ENCODE measurements at regions not wholly inside any gene's neighbourhood (a gene's known extent, or its start where the extent isn't known, plus 50 kb on each side); places are given as distances from the start of the nearest gene placed in this dataset.

- no peak overlapping the region for H3K4me3 ChIP-seq (ENCODE audit: low read length)
- no peaks in the 10 kb centered on the region for H3K9me3 ChIP-seq (replicated peaks; ENCODE audit: low read length)
- H3K4me1 ChIP-seq (ENCODE audit: control insufficient read depth, insufficient read depth, low read length) = peaks cover 10% of the 10 kb centered on the region
- no peaks in the 10 kb centered on the region for H3K27me3 ChIP-seq (ENCODE audit: control insufficient read depth, insufficient read depth, low read length)
- H3K9ac ChIP-seq (ENCODE audit: low read depth, low read length) = peak overlapping the region; percentile 33
- no peak overlapping the region for H3K4me2 ChIP-seq (ENCODE audit: low read length)
- H3K36me3 ChIP-seq (ENCODE audit: insufficient read depth, low read length) = no peaks in the 10 kb centered on the region
These were observed 192.8 kb upstream of the GAS1 start for GRCh38 chr9:87140142-87140541.

- Histone ChIP-seq H3K36me3 (ENCODE audit: insufficient read depth, low read length) (no peaks in the 10 kb centered on the region), H3K9ac (ENCODE audit: low read depth, low read length) (peak overlapping the region; percentile 33), H3K4me3 (ENCODE audit: low read length) (no peak overlapping the region), H3K4me1 (ENCODE audit: control insufficient read depth, insufficient read depth, low read length) (peaks cover 10% of the 10 kb centered on the region), H3K9me3 (replicated peaks; ENCODE audit: low read length) (no peaks in the 10 kb centered on the region), H3K4me2 (ENCODE audit: low read length) (peak overlapping the region; percentile 7), H3K27me3 (ENCODE audit: control insufficient read depth, insufficient read depth, low read length) (no peaks in the 10 kb centered on the region)
These were observed 193.4 kb upstream of the GAS1 start for GRCh38 chr9:87140605-87141109.

- no peak overlapping the region for H3K4me3 ChIP-seq (ENCODE audit: low read length)
- H3K4me2 ChIP-seq (ENCODE audit: low read length) = peak overlapping the region; percentile 7
- no peaks in the 10 kb centered on the region for H3K36me3 ChIP-seq (ENCODE audit: insufficient read depth, low read length)
- no peaks in the 10 kb centered on the region for H3K27me3 ChIP-seq (ENCODE audit: control insufficient read depth, insufficient read depth, low read length)
- H3K4me1 ChIP-seq (ENCODE audit: control insufficient read depth, insufficient read depth, low read length) = peaks cover 10% of the 10 kb centered on the region
- no peaks in the 10 kb centered on the region for H3K9me3 ChIP-seq (replicated peaks; ENCODE audit: low read length)
- peak overlapping the region; percentile 23 for H3K9ac ChIP-seq (ENCODE audit: low read depth, low read length)
These were observed 193.8 kb upstream of the GAS1 start for GRCh38 chr9:87141124-87141523.

- Histone ChIP-seq H3K4me2 (ENCODE audit: low read length) (no peak overlapping the region), H3K9ac (ENCODE audit: low read depth, low read length) (no peak overlapping the region), H3K27me3 (ENCODE audit: control insufficient read depth, insufficient read depth, low read length) (no peaks in the 10 kb centered on the region), H3K4me3 (ENCODE audit: low read length) (no peak overlapping the region), H3K9me3 (replicated peaks; ENCODE audit: low read length) (no peaks in the 10 kb centered on the region), H3K36me3 (ENCODE audit: insufficient read depth, low read length) (no peaks in the 10 kb centered on the region), H3K4me1 (ENCODE audit: control insufficient read depth, insufficient read depth, low read length) (peaks cover 16% of the 10 kb centered on the region)
These were observed 199.6 kb upstream of the GAS1 start for GRCh38 chr9:87146933-87147332.

GRCh38 chr9:87147839-87148238, 200.5 kb upstream of the GAS1 start:
- H3K9ac ChIP-seq (ENCODE audit: low read depth, low read length) = peak overlapping the region; percentile 86
- H3K9me3 ChIP-seq (replicated peaks; ENCODE audit: low read length) = no peaks in the 10 kb centered on the region
- H3K4me2 ChIP-seq (ENCODE audit: low read length) = peak overlapping the region; percentile 78
- no peaks in the 10 kb centered on the region for H3K27me3 ChIP-seq (ENCODE audit: control insufficient read depth, insufficient read depth, low read length)
- peak overlapping the region; percentile 59 for H3K4me3 ChIP-seq (ENCODE audit: low read length)
- peaks cover 16% of the 10 kb centered on the region for H3K4me1 ChIP-seq (ENCODE audit: control insufficient read depth, insufficient read depth, low read length)
- H3K36me3 ChIP-seq (ENCODE audit: insufficient read depth, low read length) = no peaks in the 10 kb centered on the region

- Histone ChIP-seq H3K4me3 (ENCODE audit: low read length) (peak overlapping the region; percentile 59), H3K9ac (ENCODE audit: low read depth, low read length) (peak overlapping the region; percentile 86)
These were observed 201.2 kb upstream of the GAS1 start for GRCh38 chr9:87148331-87149104.

GRCh38 chr9:87149799-87150198, 202.5 kb upstream of the GAS1 start:
- no peak overlapping the region for H3K4me3 ChIP-seq (ENCODE audit: low read length)
- no peaks in the 10 kb centered on the region for H3K9me3 ChIP-seq (replicated peaks; ENCODE audit: low read length)
- H3K9ac ChIP-seq (ENCODE audit: low read depth, low read length) = no peak overlapping the region
- no peak overlapping the region for H3K4me2 ChIP-seq (ENCODE audit: low read length)
- H3K27me3 ChIP-seq (ENCODE audit: control insufficient read depth, insufficient read depth, low read length) = no peaks in the 10 kb centered on the region
- H3K4me1 ChIP-seq (ENCODE audit: control insufficient read depth, insufficient read depth, low read length) = peaks cover 16% of the 10 kb centered on the region
- no peaks in the 10 kb centered on the region for H3K36me3 ChIP-seq (ENCODE audit: insufficient read depth, low read length)

More at GRCh38 chr9:87148331-87149104, 201.2 kb upstream of the GAS1 start:
- H3K27me3 ChIP-seq (ENCODE audit: control insufficient read depth, insufficient read depth, low read length) = no peaks in the 10 kb centered on the region
- peak overlapping the region; percentile 78 for H3K4me2 ChIP-seq (ENCODE audit: low read length)
- H3K36me3 ChIP-seq (ENCODE audit: insufficient read depth, low read length) = no peaks in the 10 kb centered on the region
- peaks cover 16% of the 10 kb centered on the region for H3K4me1 ChIP-seq (ENCODE audit: control insufficient read depth, insufficient read depth, low read length)
- H3K9me3 ChIP-seq (replicated peaks; ENCODE audit: low read length) = no peaks in the 10 kb centered on the region

- H3K9me3 ChIP-seq (replicated peaks; ENCODE audit: low read length) = no peaks in the 10 kb centered on the region
- no peaks in the 10 kb centered on the region for H3K36me3 ChIP-seq (ENCODE audit: insufficient read depth, low read length)
- no peak overlapping the region for H3K4me2 ChIP-seq (ENCODE audit: low read length)
- H3K4me1 ChIP-seq (ENCODE audit: control insufficient read depth, insufficient read depth, low read length) = peaks cover 21% of the 10 kb centered on the region
- H3K27me3 ChIP-seq (ENCODE audit: control insufficient read depth, insufficient read depth, low read length) = no peaks in the 10 kb centered on the region
- H3K9ac ChIP-seq (ENCODE audit: low read depth, low read length) = no peak overlapping the region
- no peak overlapping the region for H3K4me3 ChIP-seq (ENCODE audit: low read length)
These were observed 204.9 kb upstream of the GAS1 start for GRCh38 chr9:87152256-87152655.

GRCh38 chr9:87156247-87156646, 208.9 kb upstream of the GAS1 start:
- no peaks in the 10 kb centered on the region for H3K27me3 ChIP-seq (ENCODE audit: control insufficient read depth, insufficient read depth, low read length)
- H3K4me1 ChIP-seq (ENCODE audit: control insufficient read depth, insufficient read depth, low read length) = peaks cover 45% of the 10 kb centered on the region
- no peaks in the 10 kb centered on the region for H3K36me3 ChIP-seq (ENCODE audit: insufficient read depth, low read length)
- no peaks in the 10 kb centered on the region for H3K9me3 ChIP-seq (replicated peaks; ENCODE audit: low read length)
- H3K4me3 ChIP-seq (ENCODE audit: low read length) = no peak overlapping the region
- no peak overlapping the region for H3K9ac ChIP-seq (ENCODE audit: low read depth, low read length)
- no peak overlapping the region for H3K4me2 ChIP-seq (ENCODE audit: low read length)

GRCh38 chr9:87157366-87158031, 210.2 kb upstream of the GAS1 start:
- H3K9ac ChIP-seq (ENCODE audit: low read depth, low read length) = peak overlapping the region; percentile 57
- peak overlapping the region; percentile 48 for H3K4me3 ChIP-seq (ENCODE audit: low read length)
- no peaks in the 10 kb centered on the region for H3K27me3 ChIP-seq (ENCODE audit: control insufficient read depth, insufficient read depth, low read length)
- H3K4me1 ChIP-seq (ENCODE audit: control insufficient read depth, insufficient read depth, low read length) = peaks cover 45% of the 10 kb centered on the region
- peak overlapping the region; percentile 64 for H3K4me2 ChIP-seq (ENCODE audit: low read length)
- no peaks in the 10 kb centered on the region for H3K9me3 ChIP-seq (replicated peaks; ENCODE audit: low read length)
- H3K36me3 ChIP-seq (ENCODE audit: insufficient read depth, low read length) = no peaks in the 10 kb centered on the region

- Histone ChIP-seq H3K4me2 (ENCODE audit: low read length) (no peak overlapping the region), H3K4me3 (ENCODE audit: low read length) (no peak overlapping the region), H3K27me3 (ENCODE audit: control insufficient read depth, insufficient read depth, low read length) (no peaks in the 10 kb centered on the region), H3K9me3 (replicated peaks; ENCODE audit: low read length) (no peaks in the 10 kb centered on the region), H3K9ac (ENCODE audit: low read depth, low read length) (peak overlapping the region; percentile 57), H3K4me1 (ENCODE audit: control insufficient read depth, insufficient read depth, low read length) (peaks cover 45% of the 10 kb centered on the region), H3K36me3 (ENCODE audit: insufficient read depth, low read length) (no peaks in the 10 kb centered on the region)
These were observed 211.5 kb upstream of the GAS1 start for GRCh38 chr9:87158765-87159164.

Measured in skeletal muscle satellite cell (primary cell).